ENCODE measurements at regions not wholly inside any gene's neighbourhood (a gene's known extent, or its start where the extent isn't known, plus 50 kb on each side); places are given as distances from the start of the nearest gene placed in this dataset.

DNA sequence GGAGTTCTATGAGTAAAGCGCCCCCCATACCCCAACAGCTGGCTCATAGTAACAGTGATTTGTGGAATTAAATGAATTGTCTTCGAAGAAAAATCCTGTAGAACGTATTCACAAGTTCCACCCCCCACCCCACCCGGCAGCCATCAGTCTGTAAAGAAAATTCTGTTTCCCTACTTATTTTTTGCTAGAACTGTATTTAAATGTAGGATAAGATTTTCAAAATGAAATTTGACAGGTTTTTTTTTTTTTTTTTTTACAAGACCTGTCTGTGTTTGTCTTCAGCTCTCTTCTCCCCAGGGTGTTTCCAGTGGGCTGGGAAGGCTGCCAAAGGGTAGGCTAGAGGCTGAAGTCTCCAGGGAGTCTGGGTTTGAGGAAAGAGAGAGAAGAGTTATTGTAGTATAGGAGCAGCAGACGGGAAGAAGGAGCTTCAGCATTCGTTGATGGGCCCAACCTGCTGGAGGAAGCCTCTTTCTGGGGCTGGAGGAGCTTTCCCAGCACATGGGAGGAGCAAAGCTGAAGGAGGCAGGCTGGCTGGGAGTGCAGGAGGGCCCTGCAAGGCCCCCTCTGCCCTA, 130.6 kb upstream of the SEMA6D start:
- Mint-ChIP-seq H3K4me3 (no peak overlapping the region), H3K9me3 (peaks cover 3% of the 10 kb centered on the region)

DNA sequence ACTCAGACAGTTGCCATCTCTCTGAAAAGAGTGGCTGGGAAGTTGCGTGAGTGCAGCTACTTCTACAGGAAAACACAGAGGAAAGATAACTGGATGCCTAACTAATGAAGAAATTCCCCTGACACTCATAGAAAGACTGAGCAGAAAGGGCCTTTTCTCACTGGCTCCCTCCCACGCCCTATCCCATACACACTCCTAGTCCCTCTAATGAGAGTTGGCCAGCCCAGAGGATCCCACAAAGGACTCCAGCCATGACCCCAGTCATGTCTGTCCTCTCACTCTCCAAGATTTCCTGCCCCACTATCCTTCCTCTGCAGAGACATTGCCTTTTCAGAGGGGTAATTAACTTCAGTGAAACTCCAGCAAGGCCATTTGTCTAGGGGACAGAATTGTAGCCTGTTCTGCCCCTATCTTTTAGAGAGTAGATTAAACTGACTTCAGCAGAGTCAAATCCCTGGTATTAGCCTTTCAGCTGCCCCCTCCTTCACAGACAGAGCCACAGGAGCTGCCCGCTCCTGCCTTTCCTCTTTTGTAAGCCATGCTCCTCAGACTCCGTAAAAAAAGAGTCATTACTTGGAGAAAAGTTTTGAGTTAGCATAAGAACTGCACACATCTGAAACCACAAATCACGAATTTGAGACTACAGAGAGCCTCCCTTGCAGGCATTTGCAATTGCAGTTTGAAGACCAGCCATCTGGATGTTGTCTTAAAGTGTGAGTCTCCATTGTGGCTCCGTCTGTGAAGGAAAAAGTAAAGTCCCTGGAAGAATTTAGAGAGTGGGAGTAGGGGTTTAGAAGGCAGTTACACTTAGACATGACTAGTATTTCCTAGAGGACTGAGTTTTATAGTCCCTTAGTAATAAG, 129.1 kb upstream of the SEMA6D start:
- Mint-ChIP-seq H3K36me3 (ENCODE audit: low read depth) (no peaks in the 10 kb centered on the region), H3K27me3 (no peaks in the 10 kb centered on the region), H3K4me1 (ENCODE audit: low read depth) (no peaks in the 10 kb centered on the region), H3K9me3 (no peaks in the 10 kb centered on the region), H3K27ac (no peak overlapping the region), H3K4me3 (no peak overlapping the region)

More for the DNA sequence above, 130.6 kb upstream of the SEMA6D start:
- H3K36me3 Mint-ChIP-seq (ENCODE audit: low read depth) = no peaks in the 10 kb centered on the region
- no peaks in the 10 kb centered on the region for H3K4me1 Mint-ChIP-seq (ENCODE audit: low read depth)
- H3K27ac Mint-ChIP-seq = no peak overlapping the region
- peaks cover 3% of the 10 kb centered on the region for H3K27me3 Mint-ChIP-seq

DNA sequence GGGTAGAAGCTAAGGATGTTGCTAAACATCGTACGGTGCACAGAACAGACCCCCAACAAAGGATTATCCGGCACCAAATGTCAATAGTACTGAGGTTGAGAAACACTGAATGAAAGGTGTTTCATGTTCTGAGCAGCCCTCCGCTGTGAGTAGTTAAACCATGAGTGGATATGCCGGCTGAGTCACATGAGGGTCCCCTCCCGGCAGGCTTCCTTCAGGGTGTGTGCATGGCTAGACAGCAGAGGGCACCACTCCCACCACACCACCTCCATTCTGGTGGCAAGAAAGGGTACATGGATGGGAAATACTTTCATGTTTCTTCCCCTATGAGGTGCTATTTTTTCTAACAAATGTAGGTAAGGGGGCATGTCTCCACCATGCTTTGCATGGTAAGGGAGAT, 128.3 kb upstream of the SEMA6D start:
- no peaks in the 10 kb centered on the region for H3K4me1 Mint-ChIP-seq (ENCODE audit: low read depth)

DNA sequence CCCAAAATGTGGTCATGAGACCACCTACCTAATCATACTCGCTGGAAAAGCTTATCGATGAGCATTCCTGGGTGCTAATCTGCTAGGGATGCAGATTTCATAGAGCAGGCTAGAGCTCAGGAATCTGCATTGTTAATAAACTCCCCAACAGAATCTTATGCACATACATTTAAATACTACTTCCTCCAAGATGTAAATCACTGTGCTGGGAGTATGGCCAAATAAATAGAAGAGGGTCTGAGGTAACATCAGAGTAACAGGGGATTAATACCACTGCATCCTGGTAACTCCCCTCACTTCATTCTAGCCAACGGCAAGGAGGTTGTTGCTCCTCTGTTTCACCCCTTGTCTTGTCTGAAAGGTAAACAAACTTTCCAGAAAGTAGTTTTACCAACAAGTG, 118.3 kb upstream of the SEMA6D start:
- Mint-ChIP-seq H3K4me1 (ENCODE audit: low read depth) (no peaks in the 10 kb centered on the region), H3K9me3 (peaks cover 14% of the 10 kb centered on the region), H3K36me3 (ENCODE audit: low read depth) (no peaks in the 10 kb centered on the region), H3K27me3 (peaks cover 4% of the 10 kb centered on the region), H3K4me3 (no peak overlapping the region), H3K27ac (no peak overlapping the region)

More for the DNA sequence above, 128.3 kb upstream of the SEMA6D start:
- Mint-ChIP-seq H3K27me3 (no peaks in the 10 kb centered on the region), H3K36me3 (ENCODE audit: low read depth) (no peaks in the 10 kb centered on the region), H3K9me3 (no peaks in the 10 kb centered on the region), H3K27ac (no peak overlapping the region), H3K4me3 (no peak overlapping the region)

DNA sequence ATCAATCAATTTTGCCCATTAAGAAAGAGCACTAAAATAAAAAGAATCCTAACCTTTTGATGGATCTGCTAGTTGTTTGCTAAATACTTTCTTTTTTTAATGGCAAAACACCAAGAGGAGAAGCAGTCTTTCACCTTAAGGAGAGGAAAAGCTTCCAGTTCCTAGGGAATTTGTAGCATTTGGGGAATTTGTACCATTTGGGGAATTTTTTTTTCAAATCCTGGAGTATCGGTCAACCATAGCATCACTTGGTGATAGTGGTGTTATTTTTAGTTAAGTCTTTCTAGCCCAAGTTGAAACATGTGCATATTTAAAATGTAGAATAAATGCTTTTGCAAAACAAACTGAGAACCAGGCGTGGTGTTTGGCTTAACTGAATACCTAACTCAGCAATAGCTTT, 117.5 kb upstream of the SEMA6D start:
- Mint-ChIP-seq H3K4me3 (no peak overlapping the region), H3K36me3 (ENCODE audit: low read depth) (no peaks in the 10 kb centered on the region), H3K27me3 (peaks cover under 1% of the 10 kb centered on the region), H3K27ac (no peak overlapping the region), H3K4me1 (ENCODE audit: low read depth) (no peaks in the 10 kb centered on the region), H3K9me3 (peaks cover 7% of the 10 kb centered on the region)

DNA sequence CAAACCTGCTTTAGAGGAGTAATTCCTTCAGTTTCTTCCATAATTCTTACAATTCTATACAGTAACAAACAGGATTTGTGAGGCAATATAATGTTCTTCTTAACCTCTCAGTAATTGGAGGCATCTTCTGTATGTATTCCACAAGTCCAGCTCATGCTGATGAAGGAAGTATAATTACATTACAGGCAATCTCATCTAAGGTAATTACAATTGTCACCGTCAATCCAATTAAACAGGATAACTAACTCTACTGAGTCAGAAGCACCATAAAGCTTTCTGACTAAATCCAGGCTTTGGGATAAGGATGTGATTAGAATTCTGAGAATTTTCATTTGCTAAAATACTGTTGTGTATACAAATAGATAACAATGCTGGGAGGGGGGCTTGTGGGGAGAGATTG, 115.2 kb upstream of the SEMA6D start:
- Mint-ChIP-seq H3K27ac (no peak overlapping the region), H3K4me1 (ENCODE audit: low read depth) (no peaks in the 10 kb centered on the region), H3K27me3 (no peaks in the 10 kb centered on the region), H3K36me3 (ENCODE audit: low read depth) (no peaks in the 10 kb centered on the region), H3K9me3 (no peaks in the 10 kb centered on the region), H3K4me3 (no peak overlapping the region)

DNA sequence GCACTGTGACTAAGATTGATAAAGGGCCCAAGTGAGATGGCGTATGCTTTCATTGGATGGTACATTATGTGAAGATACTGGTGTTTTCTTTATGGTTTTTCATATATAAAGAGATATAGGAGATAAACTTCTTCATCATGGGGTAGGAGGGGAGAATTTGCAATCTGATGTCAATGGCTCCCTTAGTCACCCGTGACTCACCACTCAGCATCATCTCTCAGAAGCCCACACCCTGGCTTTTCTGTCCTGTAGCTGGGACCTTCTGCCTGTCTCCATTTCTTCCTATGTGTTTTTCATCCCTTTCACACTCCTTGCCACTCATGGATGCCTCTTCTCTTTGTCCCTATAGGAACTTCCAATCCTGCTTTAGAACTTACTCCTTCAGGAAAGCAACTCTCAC, 114.3 kb upstream of the SEMA6D start:
- Mint-ChIP-seq H3K9me3 (no peaks in the 10 kb centered on the region), H3K27me3 (no peaks in the 10 kb centered on the region), H3K4me1 (ENCODE audit: low read depth) (no peaks in the 10 kb centered on the region), H3K36me3 (ENCODE audit: low read depth) (no peaks in the 10 kb centered on the region), H3K4me3 (no peak overlapping the region), H3K27ac (no peak overlapping the region)

DNA sequence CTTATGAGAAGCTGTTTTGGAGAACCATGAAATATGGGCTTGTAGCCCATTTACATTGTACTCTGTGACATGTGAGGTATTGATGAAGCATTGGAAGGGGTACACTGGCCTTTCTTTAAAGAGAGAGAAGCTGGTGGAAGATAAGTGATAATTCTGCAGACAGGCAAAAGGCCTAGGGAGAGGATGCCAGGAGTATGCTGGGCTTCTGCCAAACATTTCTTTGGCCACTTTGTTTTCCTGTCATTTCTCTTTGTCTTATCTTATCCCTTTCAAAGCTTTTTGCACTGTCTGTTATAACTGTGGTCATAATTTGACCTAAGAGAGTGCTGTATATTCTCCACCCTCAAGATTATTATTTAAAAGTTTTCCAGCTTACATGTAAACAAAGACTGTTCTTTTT, 109.6 kb upstream of the SEMA6D start:
- H3K36me3 Mint-ChIP-seq (ENCODE audit: low read depth) = no peaks in the 10 kb centered on the region
- no peak overlapping the region for H3K4me3 Mint-ChIP-seq
- no peaks in the 10 kb centered on the region for H3K9me3 Mint-ChIP-seq
- H3K4me1 Mint-ChIP-seq (ENCODE audit: low read depth) = no peaks in the 10 kb centered on the region
- no peaks in the 10 kb centered on the region for H3K27me3 Mint-ChIP-seq
- H3K27ac Mint-ChIP-seq = no peak overlapping the region

DNA sequence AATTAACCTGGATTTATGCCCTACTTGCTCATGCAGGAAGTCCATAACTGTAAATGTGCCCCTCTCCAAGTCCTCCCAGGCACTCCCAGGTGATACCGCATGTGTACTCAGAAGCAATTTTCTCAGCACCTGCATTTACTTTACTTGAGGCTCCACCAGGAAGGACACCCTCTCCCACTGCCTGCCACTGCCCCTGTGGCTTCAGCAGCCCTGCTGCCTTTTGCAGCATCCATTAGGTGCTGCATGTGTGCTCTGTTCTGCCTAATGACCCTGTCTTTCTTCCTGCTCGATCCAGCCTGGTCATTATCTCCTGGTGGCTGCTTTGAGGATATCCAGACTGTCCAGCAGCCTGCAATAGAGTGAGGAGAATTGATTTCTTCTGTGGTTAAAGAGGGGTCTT, 107.6 kb upstream of the SEMA6D start:
- Mint-ChIP-seq H3K4me1 (ENCODE audit: low read depth) (no peaks in the 10 kb centered on the region), H3K27me3 (peaks cover 3% of the 10 kb centered on the region), H3K36me3 (ENCODE audit: low read depth) (no peaks in the 10 kb centered on the region), H3K9me3 (no peaks in the 10 kb centered on the region), H3K27ac (no peak overlapping the region), H3K4me3 (no peak overlapping the region)

DNA sequence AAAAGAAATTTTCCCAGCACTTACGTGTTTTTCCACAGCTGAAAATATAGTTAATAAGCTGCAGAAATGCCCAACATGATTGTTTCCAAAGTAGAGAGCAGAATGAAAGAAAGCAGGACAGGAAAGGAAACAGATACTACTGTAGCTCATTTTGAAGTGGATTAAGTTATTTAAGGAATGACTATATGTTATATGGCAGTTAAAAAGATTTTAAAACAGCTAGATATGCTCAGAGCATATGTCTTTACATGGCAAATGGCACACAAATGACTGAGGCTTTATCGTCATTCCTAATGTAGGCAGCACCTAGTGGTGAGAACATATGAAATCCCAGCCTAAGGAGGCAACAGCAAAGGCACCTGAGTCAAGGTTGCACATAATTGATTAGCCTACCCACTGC, 106.6 kb upstream of the SEMA6D start:
- Mint-ChIP-seq H3K36me3 (ENCODE audit: low read depth) (no peaks in the 10 kb centered on the region), H3K4me3 (no peak overlapping the region), H3K27me3 (peaks cover 3% of the 10 kb centered on the region), H3K9me3 (no peaks in the 10 kb centered on the region), H3K4me1 (ENCODE audit: low read depth) (no peaks in the 10 kb centered on the region), H3K27ac (no peak overlapping the region)

DNA sequence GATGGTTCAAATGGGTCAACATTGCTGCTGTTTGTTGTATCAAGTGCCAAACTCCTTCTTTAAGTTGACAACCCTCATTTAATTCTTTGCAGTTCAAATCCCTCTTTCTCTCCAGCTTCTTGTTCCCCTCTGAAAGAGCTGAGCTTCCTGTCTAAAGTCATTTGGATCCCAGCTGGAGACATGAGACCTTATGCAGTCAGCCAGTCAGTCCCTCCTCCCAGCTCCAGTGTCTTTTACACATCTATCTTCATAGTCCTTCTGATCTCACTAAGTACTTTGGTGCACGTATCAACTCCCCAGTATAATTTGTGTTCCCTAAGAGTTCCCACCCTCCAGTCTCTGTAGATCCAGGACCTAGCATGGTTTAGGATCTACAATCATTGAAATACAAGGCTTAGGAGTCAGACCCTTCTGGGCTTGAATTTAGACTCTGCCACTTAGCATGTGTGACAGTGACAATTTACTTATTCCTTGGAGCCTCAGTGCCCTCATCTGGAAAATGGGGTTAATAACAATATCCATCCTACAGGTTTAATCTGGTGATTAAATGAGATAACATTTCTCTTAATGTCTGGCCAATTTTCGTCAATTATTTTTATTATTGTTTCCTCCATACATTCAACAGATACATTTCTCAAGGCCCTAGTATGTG, 102.8 kb upstream of the SEMA6D start:
- no peaks in the 10 kb centered on the region for H3K4me1 Mint-ChIP-seq (ENCODE audit: low read depth)
- no peak overlapping the region for H3K4me3 Mint-ChIP-seq
- no peak overlapping the region for H3K27ac Mint-ChIP-seq
- H3K9me3 Mint-ChIP-seq = no peaks in the 10 kb centered on the region
- H3K36me3 Mint-ChIP-seq (ENCODE audit: low read depth) = no peaks in the 10 kb centered on the region
- peaks cover 3% of the 10 kb centered on the region for H3K27me3 Mint-ChIP-seq

DNA sequence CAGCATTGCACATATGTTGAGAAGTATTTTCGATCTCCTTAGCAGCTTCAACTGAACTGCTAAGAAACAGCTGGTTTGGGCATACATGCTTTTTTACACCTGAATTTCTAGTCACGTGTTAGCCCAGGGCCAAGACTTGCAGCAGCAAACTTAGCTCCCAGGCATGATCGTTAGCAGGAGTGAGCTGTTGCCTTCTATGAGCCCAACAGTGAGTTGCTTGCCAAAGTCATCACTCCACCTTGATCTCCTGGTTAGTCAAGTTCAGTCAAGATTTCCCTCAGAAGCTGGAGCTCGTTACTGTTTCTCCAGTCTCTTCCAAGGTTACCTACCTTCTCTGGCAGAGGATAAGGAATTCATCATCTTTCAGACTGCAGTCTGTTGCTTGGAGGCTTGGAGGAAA, 100.4 kb upstream of the SEMA6D start:
- Mint-ChIP-seq H3K36me3 (ENCODE audit: low read depth) (no peaks in the 10 kb centered on the region), H3K4me3 (no peak overlapping the region), H3K27me3 (peaks cover 3% of the 10 kb centered on the region), H3K9me3 (no peaks in the 10 kb centered on the region), H3K27ac (no peak overlapping the region), H3K4me1 (ENCODE audit: low read depth) (no peaks in the 10 kb centered on the region)

DNA sequence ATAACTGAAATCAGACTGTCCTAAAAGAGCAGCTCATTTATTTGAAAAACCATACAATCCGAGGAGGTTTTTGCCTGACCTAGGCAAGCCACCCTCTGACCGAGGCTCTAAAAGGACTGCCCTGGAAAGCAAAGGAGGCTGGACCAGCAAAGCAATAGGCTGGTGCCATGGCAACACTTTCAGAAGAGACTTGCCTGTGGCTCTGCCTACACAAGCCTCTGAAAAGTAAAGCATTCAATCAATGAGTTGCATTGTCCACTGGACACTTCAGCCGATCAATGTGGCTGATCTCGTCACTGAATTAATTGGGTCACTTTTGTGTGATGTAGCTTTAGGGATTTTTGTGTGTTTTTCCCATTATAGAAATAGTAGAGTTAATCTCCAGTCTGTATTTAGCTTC, 99.1 kb upstream of the SEMA6D start:
- no peaks in the 10 kb centered on the region for H3K4me1 Mint-ChIP-seq (ENCODE audit: low read depth)
- peaks cover 3% of the 10 kb centered on the region for H3K27me3 Mint-ChIP-seq
- no peak overlapping the region for H3K27ac Mint-ChIP-seq
- no peak overlapping the region for H3K4me3 Mint-ChIP-seq
- H3K9me3 Mint-ChIP-seq = no peaks in the 10 kb centered on the region
- no peaks in the 10 kb centered on the region for H3K36me3 Mint-ChIP-seq (ENCODE audit: low read depth)

DNA sequence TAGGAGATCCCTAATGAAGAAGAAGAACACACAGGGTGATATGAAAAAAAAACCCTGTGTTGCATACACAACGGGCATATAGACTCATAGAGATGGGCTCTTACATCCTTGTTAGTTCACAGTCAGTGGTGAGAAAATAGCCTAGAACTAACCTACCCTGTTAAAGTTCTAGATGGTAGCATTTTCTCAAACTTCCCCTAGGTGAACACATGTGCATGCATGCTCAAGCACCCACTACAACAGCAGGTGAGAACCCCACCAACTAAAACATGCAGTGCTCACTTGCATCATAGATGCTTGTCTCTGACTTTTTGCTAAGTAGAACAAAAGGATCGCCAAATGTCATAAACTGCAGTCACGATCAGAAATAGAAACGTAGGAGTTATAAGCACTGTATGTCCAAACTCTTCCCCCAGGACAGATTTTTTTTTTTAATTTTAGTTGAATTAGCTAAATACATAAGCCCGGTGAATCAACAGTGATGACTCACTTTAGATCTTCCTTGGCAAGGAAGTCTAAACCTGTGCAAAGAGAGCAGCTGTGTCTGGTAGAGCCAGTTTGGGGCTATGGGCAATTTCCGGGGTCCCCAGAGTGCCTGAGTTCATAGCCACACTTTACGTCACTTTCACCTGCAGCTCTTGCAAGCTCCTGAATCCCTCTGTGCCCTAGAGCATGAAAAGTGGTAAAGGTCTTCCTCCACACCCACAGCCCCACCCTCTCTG, 96.2 kb upstream of the SEMA6D start:
- no peaks in the 10 kb centered on the region for H3K4me1 Mint-ChIP-seq (ENCODE audit: low read depth)
- no peak overlapping the region for H3K4me3 Mint-ChIP-seq
- no peak overlapping the region for H3K27ac Mint-ChIP-seq
- H3K36me3 Mint-ChIP-seq (ENCODE audit: low read depth) = no peaks in the 10 kb centered on the region
- no peaks in the 10 kb centered on the region for H3K9me3 Mint-ChIP-seq
- H3K27me3 Mint-ChIP-seq = peaks cover 5% of the 10 kb centered on the region

DNA sequence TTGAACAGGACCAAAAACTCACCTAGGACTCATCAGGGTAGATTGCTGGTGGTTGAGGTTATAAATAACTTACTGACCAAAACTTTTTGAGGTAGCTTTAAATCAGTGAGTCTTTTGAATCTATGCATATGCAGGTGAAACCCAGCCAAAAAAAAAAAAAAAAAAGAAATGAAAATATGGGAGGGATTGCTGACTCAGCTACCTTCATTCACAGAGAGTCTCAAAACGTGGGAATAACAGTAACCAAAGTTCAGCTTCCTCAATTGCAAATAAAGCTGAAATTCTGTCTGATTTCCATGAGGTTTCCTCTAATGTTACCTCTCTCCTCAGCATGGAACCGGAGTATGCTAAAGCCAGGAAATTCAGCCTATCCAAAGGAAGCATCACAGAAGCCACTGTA, 95.2 kb upstream of the SEMA6D start:
- Mint-ChIP-seq H3K4me1 (ENCODE audit: low read depth) (no peaks in the 10 kb centered on the region), H3K27me3 (peaks cover 5% of the 10 kb centered on the region), H3K9me3 (no peaks in the 10 kb centered on the region), H3K4me3 (no peak overlapping the region), H3K27ac (no peak overlapping the region), H3K36me3 (ENCODE audit: low read depth) (no peaks in the 10 kb centered on the region)
